WERI-Rb-1 (cell line): ENCODE measurements at regions not wholly inside any gene's neighbourhood (a gene's known extent, or its start where the extent isn't known, plus 50 kb on each side); places are given as distances from the start of the nearest gene placed in this dataset.

Experiments
- DNase-seq: peaks from one replicate; pipeline ENCODE4 v3.0.0-alpha.2; 2020
- H3K27ac ChIP-seq: fragments of 250-450 bp; sonication (Bioruptor Pico); 2 replicates; pipeline ENCODE4 v1.5.1; 2020; ENCODE audit warnings: mild to moderate bottlenecking, moderate library complexity
- H3K27me3 ChIP-seq: fragments of 250-450 bp; sonication (Bioruptor Pico); 2 replicates; pipeline ENCODE4 v1.5.1; 2021; ENCODE audit warnings: mild to moderate bottlenecking, low read depth, moderate library complexity; ENCODE audit not compliant: insufficient read depth, severe bottlenecking
- H3K36me3 ChIP-seq: fragments of 250-450 bp; sonication (Bioruptor Pico); 2 replicates; pipeline ENCODE4 v1.5.1; 2020; ENCODE audit warnings: mild to moderate bottlenecking, moderate library complexity
- H3K4me3 ChIP-seq: 2 replicates; pipeline ENCODE4 v1.5.1; 2011; ENCODE audit warnings: low read depth, mild to moderate bottlenecking, control low read depth, low read length
- H3K9me3 ChIP-seq: fragments of 250-450 bp; sonication (Bioruptor Pico); 2 replicates; pipeline ENCODE4 v1.5.1; 2021; ENCODE audit warnings: mild to moderate bottlenecking, moderate library complexity; ENCODE audit not compliant: severe bottlenecking
- CTCF ChIP-seq: IDR thresholded peaks from 2 replicates; pipeline ENCODE4 v1.5.1; 2011; ENCODE audit warnings: low read depth, mild to moderate bottlenecking, control low read depth, inconsistent platforms, low read length

DNA sequence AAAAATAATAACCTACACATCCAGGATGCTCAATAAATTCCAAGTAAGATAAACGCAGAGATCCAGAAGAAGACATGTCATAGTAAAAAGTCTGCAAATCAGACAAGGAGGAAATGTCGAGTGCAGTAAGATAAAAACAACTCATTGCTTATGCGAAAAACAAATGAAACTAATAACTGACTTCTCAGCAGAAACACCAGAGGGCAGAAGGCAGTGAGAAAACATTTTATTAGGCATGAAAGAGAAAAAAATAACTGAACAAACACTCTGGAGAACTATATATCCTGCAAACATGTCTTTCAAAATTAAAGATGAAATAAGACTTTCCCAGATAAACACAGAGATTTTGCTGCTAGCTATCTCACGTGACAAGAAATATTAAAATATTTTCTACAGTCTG is 201.3 kb upstream of the CTSO start:
- no peak for DNase-seq
- Histone ChIP-seq H3K36me3 (no peaks in the 10 kb centered on the region), H3K4me3 (no peak overlapping the region), H3K27ac (no peak overlapping the region), H3K27me3 (no peaks in the 10 kb centered on the region), H3K9me3 (no peaks in the 10 kb centered on the region)
- no peak for TF ChIP-seq CTCF

- no peak for TF ChIP-seq CTCF
- Histone ChIP-seq H3K36me3 (no peaks in the 10 kb centered on the region), H3K4me3 (no peak overlapping the region), H3K27me3 (no peaks in the 10 kb centered on the region), H3K9me3 (no peaks in the 10 kb centered on the region), H3K27ac (no peak overlapping the region)
- DNase-seq, result no peak
Measured at GRCh38 chr4:156146571-156146970, 192.9 kb upstream of the CTSO start.

DNA sequence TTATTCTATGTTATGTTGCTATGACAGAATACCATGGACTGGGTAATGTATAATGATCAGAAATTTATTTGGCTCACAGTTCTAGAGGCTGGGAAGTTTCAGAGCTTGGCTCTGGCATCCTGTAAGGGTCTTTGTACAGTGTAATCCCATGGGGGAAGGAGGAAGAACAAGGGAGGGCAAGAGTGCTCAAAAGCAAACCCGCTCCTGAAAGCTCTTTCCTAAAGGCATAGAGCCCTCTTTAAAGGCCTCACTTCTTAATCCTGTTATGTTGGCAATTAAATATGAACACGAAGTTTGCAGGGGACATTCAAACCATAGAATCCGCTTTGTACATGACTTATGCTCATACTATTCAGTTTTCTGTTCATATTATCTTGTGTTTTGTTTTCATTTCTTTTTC is 191.3 kb upstream of the CTSO start:
- no peak for DNase-seq
- H3K4me3 ChIP-seq, result no peak overlapping the region
- TF ChIP-seq CTCF, result no peak

GRCh38 chr4:156138781-156139280 is 185.2 kb upstream of the CTSO start:
- no peaks in the 10 kb centered on the region for H3K27me3 ChIP-seq
- no peak for DNase-seq
- no peak overlapping the region for H3K4me3 ChIP-seq
- H3K9me3 ChIP-seq, result no peaks in the 10 kb centered on the region
- no peaks in the 10 kb centered on the region for H3K36me3 ChIP-seq
- H3K27ac ChIP-seq, result no peak overlapping the region
- TF ChIP-seq CTCF, result no peak

More for the DNA sequence above, 191.3 kb upstream of the CTSO start:
- no peak overlapping the region for H3K27ac ChIP-seq
- H3K27me3 ChIP-seq, result no peaks in the 10 kb centered on the region
- no peaks in the 10 kb centered on the region for H3K36me3 ChIP-seq
- H3K9me3 ChIP-seq, result no peaks in the 10 kb centered on the region

- Histone ChIP-seq H3K27ac (no peak overlapping the region), H3K27me3 (no peaks in the 10 kb centered on the region), H3K9me3 (no peaks in the 10 kb centered on the region), H3K4me3 (no peak overlapping the region), H3K36me3 (no peaks in the 10 kb centered on the region)
- TF ChIP-seq CTCF, result no peak
- peak; percentile 53 for DNase-seq
Measured at GRCh38 chr4:156137679-156138473, 184.2 kb upstream of the CTSO start.

DNA sequence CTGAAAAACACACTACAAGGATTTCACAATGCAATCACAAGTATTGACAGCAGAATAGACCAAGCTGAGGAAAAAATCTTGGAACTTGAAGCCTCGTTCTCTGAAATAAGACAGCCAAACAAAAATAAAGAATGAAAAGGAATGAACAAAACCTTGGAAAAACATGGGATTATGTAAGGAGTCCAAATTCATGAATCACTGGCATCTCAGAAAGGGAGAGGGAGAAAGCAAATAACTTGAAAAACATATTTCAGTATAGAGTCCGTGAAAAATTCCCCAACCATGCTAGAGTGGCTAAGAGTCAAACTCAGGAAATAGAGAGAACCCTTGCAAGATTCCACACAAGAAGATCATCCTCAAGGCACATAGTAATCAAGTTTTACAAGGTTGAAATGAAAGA is 178.5 kb upstream of the CTSO start:
- Histone ChIP-seq H3K27me3 (no peaks in the 10 kb centered on the region), H3K27ac (no peak overlapping the region), H3K9me3 (no peaks in the 10 kb centered on the region), H3K4me3 (no peak overlapping the region), H3K36me3 (no peaks in the 10 kb centered on the region)
- no peak for DNase-seq
- no peak for TF ChIP-seq CTCF
